RCC 7860 (cell line): ENCODE measurements at regions not wholly inside any gene's neighbourhood (a gene's known extent, or its start where the extent isn't known, plus 50 kb on each side); places are given as distances from the start of the nearest gene placed in this dataset.
"Not testable (repeated sequence)": the region's sequence is repeated elsewhere in the genome, so short reads cannot be mapped to it uniquely, and the experiment has no call there.

Experiments used
- DNase-seq: peaks from one replicate; pipeline ENCODE4 v3.0.0-alpha.2; 2015; ENCODE audit warnings: low spot score
- FAIRE-seq: peaks from 2 replicates; lab custom pipeline; 2012; peaks lifted over from hg19 to GRCh38; lab: Jason Lieb, UNC

GRCh38 chr10:85280014-85280413 lies 951.6 kb downstream of the CCSER2 start:
- FAIRE-seq (no peak), DNase-seq (no peak)

GRCh38 chr10:85284778-85285770 lies 956.7 kb downstream of the CCSER2 start:
- DNase-seq (no peak), FAIRE-seq (no peak)

- FAIRE-seq (no peak), DNase-seq (no peak)
Measured at GRCh38 chr10:85293483-85293882, 965.1 kb downstream of the CCSER2 start.

- DNase-seq (no peak), FAIRE-seq (no peak)
Measured at GRCh38 chr10:85311613-85312337, 983.4 kb downstream of the CCSER2 start.

DNA sequence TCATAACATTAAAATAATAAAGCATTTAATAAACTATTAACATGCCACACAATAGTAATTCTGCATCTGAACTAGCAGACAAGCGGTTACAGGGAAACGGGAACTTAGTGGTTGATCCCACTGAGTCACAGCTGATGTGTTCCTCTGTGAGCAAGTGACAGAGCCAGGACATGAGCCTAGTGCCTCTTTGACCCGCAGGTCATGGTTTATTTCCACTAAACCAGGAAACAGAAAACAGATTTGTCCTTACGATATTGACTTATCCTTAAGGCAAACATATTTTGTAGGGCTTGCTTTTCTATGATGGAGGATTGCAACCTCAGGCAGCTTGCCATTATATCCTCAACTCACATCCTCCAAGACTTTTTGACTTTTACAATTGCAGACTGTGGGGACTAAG lies 987.3 kb downstream of the CCSER2 start:
- DNase-seq (no peak), FAIRE-seq (no peak)

- FAIRE-seq (no peak), DNase-seq (no peak)
Measured at GRCh38 chr10:85316276-85316675, 987.9 kb downstream of the CCSER2 start.

DNA sequence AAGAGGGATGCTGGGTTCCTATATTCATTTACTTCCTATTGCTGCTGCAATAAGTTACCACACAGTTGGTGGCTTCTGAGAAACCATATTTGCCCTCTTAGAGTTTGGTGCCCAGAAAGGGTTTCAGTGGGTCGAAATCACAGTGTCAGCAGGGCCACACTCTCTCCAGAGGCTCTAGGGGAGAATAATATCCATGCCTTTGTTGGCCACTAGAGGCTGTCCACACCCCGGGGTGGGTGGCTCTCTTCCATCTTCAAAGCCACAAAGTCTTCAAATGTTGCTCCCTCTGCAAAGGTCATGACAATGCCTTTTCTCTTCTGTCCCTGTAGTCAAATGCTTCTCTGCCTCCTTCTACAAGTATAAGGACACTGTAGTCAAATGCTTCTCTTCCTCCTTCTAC lies 989.4 kb downstream of the CCSER2 start:
- DNase-seq, result no peak
- FAIRE-seq, result no peak

- FAIRE-seq (no peak), DNase-seq (no peak)
Measured at GRCh38 chr10:85318809-85319807, 990.7 kb downstream of the CCSER2 start.

DNA sequence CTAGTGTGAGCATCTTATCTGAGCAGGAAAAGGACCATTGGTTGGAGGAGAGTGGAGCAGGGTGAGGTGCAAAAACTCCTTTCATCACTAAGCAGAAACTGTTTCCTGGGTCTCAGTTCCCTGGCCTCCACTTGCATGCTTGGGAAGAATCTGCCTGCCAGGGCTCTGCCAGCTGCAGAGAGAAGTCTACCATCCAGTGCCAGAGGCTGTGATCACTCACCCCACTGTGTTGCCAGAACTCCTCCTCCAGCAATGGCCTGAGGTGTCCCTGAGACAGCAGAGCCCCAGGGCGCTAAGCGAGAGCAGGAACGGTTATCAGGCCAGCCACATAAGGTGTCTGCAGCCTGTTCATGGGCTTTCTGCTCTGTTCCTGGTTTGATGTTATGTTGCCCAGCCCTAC lies 991.4 kb downstream of the CCSER2 start:
- DNase-seq (no peak), FAIRE-seq (no peak)

DNA sequence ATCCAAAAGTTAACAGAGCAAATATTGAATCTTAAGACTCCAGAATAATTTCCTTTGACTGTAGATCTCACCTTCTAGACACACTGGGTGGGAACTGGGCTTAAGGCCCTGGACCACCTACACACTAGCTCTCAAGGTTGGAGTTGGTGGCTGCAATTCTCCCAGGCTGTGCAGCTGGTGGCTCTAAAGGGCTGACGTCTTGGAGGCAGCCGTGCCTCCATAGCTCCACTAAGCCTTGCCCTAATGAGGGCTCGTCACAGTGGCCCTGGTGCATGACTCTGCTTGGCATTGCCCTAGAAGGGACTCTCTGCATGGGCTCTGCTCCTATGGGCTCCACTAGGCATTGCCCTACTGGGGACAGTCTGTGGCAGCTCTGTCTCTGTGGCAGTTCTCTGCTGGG lies 1005.2 kb downstream of the CCSER2 start:
- DNase-seq, result no peak
- FAIRE-seq, result no peak

- no peak for DNase-seq
- no peak for FAIRE-seq
Measured at GRCh38 chr10:85362401-85362800, 1004.2 kb downstream of the GRID1 start.

- DNase-seq, result no peak
- no peak for FAIRE-seq
Measured at GRCh38 chr10:85377029-85377806, 989.4 kb downstream of the GRID1 start.

DNA sequence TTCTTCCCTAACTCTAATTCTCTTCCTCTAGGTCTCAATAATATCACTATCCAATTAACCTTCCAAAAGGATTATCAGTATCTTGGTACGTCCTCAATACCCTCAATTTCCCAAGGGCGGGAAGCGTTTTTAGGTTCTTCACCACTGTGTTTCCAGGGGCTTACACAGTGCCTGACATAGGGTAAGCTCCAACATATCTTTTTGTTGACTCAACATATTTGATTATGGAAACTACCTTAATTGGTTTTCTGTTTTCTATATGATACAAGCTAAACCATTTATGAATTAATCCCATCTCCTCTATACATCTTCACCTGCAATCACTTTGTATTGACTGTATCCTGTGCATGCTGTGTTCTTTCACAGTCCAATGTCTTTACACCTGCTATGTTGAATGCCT lies 987.3 kb downstream of the GRID1 start:
- DNase-seq (no peak), FAIRE-seq (no peak)

DNA sequence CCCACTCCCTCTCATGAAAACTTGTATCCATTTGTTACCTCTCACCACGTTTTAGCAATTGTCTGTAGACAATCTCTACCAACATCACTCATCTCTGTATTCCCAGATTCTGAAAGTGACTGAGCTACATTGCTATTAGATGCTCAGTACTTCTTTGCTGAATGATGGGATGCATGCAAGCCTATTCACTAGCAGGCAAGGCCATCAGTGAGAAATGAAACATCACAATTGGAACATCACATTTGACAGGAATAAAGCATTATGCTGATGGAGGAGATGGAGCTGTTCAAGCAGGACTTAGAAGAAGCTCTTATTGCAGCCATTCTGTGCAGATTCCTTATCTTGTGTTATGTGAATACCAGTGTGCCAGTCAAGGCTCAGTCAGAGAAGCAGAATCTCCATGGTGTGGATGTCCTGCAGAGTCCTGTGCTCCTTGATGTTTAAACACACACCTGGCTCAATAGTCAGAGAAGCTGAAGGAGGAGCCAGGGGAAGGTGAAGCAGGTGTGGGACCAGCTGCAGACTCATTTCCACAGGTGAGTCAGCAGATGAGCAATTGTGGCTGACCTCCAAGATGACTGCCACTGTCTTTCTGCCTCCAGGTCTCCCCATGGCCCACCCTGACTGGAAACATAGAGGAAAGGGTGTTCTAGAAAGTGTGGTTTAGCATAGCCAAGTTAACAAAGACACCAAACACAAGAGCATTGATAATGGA lies 965.5 kb downstream of the GRID1 start:
- FAIRE-seq (no peak), DNase-seq (no peak)

DNA sequence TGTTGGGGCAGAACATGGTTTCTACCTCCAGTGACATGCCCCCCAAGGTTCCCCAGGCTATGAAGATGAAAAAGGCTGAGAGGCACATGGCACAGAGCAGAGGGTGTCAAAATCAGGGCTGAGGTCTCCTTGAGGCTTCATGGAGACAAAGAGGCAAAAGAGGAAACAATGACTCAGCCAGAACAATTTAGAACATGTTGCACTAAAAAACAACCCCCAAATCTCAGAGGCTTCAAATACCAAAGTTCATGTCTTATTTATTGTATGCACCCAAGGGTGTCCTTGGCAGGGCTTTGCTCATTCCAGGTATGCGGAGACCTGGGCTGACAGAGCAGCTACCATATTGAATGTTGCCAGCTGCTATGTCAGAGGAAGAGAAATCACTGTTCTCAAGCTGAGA lies 964.1 kb downstream of the GRID1 start:
- FAIRE-seq (no peak), DNase-seq (no peak)

DNA sequence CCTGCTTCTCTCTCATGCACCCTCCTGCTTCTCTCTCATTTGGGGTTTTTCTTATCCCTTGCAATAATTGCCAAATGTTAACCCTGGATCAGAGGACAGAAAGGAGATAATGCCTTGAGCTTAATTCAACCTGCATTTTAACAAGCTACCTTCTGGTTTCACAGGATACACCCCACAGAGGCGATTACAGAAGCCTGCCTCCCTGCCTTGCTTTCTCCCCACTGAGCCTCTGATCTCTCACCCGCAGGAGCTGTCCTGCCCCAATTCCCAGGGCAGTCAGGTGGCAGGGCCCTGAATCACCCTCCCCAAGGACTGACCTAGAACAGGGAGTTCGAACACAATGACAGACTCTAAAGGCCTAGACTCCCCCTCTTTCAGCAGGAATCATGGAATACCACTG lies 959.5 kb downstream of the GRID1 start:
- DNase-seq, result no peak
- FAIRE-seq, result no peak

DNA sequence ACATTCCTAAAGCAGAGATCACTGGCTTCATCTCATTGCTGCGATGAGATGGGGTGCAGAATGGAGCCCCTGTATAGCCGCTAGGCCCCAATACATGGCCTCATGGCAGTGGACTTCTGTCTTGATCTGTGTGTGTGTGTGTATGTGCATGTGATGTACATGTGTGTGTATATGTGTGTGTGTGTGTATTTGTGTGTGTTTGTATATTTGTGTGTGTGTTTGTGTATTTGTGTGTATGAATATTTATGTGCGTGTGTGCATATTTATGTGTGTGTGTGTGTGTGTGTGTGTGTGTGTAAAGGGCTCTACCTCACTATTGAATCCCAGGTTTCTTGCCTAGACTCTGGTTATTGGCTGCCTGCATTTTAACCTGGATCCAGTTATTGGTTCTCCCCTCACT lies 958.2 kb downstream of the GRID1 start:
- FAIRE-seq (no peak), DNase-seq (no peak)

GRCh38 chr10:85410586-85410985 lies 956.0 kb downstream of the GRID1 start:
- not testable (repeated sequence) for FAIRE-seq, DNase-seq

DNA sequence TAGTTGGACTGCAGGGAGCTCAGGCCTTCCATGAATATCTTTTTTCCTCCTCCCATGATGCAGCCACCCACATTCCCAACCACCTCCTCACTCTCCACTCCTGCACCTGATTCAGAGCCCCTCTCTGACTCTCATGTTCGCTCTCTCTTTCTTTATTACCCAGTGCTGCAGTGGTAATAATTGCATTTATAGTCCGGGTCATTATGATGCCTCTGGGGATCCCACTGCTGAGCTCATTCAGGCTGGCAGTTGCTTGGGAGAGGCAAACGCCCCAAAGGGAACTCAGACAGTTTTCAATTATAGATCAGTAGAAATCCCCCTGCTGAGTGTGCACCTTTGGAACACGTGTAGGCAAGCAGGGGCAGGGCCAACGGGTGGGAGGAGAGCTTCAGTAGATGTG lies 953.0 kb downstream of the GRID1 start:
- FAIRE-seq (no peak), DNase-seq (no peak)
